Renal pelvis (tissue), 1 donor: ENCODE measurements at regions not wholly inside any gene's neighbourhood (a gene's known extent, or its start where the extent isn't known, plus 50 kb on each side); places are given as distances from the start of the nearest gene placed in this dataset.
"Not testable (repeated sequence)": the region's sequence is repeated elsewhere in the genome, so short reads cannot be mapped to it uniquely, and the experiment has no call there.

Experiments used
- DNase-seq: peaks from one replicate; pipeline ENCODE4 v3.0.0-alpha.2; 2013

DNA sequence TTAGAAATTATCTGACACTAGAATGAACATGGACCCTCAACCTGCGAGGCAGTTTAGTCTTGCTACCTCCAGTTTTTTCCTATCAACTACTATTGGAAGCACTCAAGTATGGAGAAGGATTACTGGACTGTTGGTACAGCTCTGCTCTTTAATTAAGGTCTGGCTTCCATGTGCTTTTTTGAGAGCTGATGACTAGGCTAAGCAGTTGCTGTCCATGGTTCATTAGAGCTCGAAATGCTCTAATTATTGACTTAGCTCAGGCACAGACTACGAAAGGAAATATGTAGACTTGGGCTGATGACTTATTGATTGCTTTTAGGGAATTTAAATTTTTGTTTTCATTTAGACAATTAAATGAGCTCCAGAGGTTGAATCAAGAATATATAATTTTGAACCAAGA is 1281.6 kb downstream of the HACE1 start:
- no peak for DNase-seq

DNA sequence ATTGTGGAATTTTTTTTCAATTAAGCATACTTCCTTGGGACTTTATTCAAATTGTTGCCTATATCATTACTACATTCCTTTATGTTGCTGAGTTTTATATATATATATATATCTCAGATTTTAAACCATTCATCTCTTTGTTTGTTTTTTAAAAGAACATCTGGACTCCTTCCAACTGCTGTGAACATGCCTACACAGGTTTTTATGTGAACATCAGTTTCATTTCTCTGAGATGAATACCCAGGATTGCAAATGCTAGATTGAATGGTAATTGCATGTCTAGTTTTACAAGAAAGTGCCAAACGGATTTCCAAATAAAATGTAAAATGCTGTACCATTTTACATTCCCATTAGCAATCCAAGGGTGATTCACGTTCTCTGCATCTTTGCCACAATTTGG is 1289.3 kb downstream of the HACE1 start:
- no peak for DNase-seq

DNA sequence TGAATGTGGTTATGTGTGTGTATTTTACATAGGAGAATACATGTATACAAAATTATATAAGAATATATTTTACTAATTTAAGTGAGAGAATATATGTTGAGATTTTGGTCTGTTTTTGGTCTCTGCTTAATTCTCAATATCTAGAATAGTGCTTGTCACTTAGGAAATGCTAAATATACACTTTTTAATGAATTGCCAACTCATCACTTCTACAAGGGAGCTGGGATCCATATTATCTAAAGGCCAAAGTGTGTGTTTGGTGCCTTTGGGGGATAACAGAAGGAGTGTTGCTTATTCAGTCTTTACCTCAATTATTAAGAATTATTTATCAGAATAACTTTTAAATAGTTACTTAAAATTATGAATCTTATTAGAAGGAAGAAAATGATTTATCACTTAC is 1304.8 kb downstream of the HACE1 start:
- DNase-seq: no peak

DNA sequence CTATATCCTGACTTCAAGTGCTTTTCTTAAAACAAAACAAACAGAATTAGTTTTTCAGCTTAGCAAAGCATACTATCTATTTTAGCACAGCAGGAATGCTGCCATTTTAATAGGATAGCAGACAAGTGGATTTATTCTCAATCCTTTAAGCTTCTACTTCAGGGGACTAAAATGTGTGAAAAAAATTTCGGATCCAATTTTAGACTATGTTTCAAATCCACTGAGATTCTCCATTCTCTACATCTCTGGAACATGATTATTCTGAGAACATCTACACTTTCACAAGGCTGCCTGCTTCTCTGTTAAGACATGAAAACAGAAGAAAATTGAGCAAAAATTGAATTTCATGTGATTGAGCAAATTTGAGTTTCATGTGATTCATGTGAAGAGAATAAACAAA is 1321.3 kb downstream of the HACE1 start:
- no peak for DNase-seq

DNA sequence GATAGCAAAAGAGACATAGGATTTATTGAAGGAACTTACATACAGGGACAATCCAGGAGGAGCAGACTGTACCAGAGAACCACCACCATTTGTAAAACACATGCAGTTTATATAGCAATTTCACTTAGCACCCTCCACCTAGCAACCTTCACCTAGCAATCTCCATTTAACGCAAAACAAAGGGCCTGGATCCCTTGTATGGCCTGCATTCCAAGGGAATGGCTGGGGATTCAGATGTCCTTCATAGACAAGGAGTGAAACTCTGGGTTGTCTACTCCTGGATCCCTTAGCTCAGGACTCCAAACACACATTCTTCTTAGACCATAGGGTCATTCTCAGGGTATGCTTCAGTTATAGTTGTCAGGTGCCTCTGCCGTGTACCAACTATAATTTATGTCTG is 1324.9 kb downstream of the HACE1 start:
- no peak for DNase-seq

DNA sequence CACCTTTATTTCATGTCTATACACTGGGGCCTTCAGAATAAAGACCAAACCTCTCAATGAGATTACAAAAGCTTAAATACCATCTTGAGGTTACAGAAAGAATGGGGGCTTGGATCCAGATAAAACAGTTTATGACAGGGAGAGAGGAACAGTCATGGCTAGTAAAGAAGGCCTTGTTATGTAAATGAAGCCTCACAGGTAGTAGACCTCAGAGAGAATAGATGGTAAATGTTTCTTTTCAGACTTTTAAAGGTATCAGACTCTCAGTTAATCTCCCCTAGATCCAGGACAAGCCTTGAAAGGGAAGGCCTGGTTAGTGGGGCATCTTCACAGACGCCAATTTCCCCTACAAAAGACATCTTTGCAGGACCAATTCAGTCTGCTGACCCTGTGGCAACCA is 1325.6 kb downstream of the HACE1 start:
- DNase-seq: no peak

DNA sequence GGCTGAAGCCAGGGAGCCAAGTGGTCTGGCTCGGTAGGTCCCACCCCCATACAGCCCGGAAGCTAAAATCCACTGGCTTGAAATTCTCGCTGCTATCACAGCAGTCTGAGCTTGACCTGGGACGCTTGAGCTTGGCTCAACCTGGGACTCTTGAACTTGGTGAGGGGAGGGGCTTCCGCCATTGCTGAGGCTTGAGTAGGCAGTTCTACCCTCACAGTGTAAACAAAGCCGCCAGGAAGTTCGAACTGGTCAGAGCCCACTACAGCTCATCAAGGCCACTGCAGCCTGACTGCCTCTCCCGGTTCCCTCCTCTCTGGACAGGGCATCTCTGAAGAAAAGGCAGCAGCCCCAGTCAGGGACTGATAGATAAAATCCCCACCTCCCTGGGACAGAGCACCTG is 1337.7 kb downstream of the HACE1 start:
- DNase-seq: no peak

DNA sequence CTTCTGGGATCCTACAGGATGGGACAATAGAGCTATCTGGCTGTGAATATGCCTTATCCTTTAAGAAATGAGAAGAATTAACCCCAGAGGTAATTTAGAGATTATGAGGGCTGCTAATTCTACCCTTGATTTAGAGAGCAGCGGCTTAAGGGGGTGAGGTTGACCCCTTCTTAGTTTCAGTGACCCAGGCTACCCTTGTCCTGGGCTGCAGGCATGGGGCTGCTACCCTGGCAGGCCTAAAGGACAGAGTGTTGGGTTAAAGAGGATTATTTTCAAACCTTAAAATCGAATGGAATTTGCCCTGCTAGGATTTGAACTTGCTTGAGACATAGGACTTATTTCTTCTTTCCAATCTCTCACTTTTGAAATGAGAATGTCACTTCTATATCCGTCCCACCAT is 1343.4 kb downstream of the HACE1 start:
- DNase-seq: no peak

DNA sequence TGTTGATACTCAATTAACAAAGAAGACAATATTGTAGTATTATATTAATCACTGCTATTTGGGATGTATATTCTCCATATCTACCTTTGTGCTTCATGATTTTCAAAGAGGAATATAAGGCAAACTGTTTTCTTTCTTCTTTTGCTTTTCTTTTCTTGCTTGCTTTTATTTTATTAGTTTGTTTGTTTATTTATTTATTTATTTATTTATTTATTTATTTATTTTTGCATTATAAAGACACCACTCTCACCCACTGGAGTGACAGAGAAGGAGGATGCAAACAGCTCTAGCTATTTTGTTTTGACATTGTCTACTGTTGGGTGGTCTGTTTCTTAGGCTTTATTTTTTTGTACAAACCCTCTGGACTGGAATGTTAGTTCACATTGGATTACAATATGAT is 1352.7 kb downstream of the HACE1 start:
- DNase-seq: no peak

DNA sequence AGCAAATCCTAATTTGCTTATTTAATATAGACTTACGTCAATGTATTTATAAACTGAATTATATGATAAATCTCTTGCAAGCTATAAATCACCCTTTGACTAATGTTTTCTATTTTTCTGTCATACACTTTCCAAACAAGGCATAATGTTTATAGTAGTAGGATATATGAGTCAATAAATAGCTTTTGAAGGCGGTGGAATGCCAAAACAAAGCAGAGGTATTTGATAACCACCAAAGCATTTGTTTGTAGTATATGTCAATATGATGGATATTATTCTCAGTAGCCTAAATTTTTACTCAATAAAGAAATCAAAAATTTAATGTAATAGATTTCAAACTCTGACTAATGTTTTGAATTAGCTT is 1354.6 kb downstream of the HACE1 start:
- no peak for DNase-seq

DNA sequence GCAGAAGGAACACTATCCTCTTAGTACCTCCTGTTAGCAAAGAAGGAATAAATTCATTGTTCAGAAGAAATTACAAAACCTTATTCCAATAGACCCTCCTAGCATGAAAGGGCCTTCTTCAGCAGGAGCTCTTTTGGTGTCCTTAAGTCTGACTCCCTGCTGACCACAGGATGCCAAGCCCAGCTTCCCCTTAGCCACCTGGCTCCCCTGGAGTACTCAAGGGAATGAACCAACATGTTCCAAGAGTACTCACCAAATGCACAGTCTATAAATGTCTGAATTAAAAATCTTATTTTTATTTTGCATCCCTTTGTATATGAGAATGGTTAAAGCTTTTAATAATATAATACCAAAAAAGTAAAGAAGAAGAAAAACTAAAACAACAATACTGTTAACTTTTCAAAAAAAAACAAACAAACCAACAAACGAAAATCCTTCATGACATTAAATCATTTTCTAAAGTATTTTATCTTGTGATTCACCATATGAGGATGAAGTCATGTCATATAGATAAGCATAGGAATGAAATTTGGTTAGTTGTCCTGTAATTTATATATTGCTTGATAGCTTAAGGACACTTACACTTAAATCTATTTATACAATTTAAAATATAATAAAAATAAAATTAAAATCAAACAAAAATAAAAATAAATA is 1355.1 kb downstream of the HACE1 start:
- DNase-seq: no peak

DNA sequence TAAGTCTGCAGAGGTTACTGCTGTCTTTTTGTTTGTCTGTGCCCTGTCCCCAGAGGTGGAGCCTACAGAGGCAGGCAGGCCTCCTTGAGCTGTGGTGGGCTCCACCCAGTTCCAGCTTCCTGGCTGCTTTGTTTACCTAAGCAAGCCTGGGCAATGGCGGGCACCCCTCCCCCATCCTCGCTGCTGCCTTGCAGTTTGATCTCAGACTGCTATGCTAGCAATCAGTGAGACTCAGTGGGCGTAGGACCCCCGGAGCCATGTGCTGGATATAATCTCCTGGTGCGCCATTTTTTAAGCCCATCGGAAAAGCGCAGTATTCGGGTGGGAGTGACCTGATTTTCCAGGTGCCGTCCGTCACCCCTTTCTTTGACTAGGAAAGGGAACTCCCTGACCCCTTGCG is 1363.1 kb downstream of the HACE1 start:
- DNase-seq: not testable (repeated sequence)

DNA sequence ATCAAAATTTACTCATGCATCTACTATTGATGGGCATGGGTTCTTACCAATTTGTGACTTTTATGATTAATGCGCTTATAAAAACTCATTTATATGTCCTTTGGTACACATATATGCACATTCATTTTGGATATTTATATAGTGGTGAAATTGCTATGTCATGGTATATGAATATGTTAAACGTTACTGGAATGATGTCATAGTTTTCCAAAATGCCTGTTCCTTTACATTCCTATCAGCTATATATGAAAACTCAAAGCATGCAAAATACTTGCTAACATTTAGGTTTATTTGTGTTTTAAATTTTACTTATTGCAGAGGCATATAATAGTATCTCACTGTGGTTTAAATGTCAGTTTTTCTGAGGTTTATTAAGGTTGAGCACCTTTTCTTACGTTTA is 1403.1 kb downstream of the HACE1 start:
- DNase-seq: no peak

DNA sequence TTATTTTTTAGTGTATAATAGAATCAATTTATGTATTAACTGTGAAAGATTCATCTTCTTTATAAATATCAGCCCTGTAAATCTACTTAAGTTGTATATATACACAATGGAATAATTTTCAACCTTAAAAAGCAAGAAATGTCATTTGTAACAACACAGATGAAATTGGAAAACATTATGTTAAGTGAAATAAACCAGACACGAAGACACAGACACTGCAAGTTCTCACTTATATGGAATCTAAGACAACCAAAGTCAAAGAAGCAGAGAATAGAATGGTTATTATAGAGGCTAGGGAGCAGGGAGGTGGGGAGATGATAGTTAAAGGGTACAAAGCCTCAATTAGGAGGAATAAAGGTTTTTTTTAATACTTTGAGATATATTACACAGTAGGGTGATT is 1404.4 kb downstream of the HACE1 start:
- DNase-seq: no peak

DNA sequence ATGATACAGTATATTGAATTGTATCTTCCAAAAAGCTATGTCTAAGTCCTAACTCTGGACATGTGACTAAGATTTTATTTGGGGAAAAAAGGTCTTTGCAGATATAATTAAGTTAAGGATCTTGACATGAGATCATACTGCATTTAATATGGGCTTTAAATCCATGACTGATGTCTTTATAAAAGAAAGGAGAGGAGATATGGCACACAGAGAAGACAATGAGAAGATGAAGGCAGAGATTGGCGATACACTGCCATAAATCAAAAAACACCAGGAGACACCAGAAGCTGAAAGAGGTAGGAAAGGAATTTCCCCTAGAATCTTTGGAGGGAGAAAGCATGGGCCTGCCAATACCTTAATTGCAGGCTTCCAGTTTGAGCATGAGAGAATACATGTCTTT is 1450.2 kb downstream of the HACE1 start:
- DNase-seq: no peak

DNA sequence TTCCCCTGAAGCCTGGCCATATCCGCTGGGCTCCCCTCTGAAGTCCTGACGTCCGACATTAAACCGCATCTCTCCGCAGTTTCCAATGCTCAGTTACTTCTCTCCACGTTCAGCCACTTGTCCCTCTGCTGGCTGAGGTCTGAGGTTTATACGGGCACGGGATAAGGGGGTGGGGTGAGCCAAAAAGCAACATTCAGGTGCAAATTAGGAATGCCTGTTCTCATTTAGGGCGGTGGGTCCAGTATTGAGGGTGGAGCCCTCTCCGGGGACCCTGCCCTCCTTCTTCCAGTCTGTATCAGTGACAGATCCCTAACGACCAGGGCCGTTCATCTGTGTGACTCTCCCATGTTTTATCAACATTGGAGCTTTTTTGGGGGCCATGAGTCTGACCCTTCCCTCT is 1454.4 kb downstream of the HACE1 start:
- DNase-seq: no peak

DNA sequence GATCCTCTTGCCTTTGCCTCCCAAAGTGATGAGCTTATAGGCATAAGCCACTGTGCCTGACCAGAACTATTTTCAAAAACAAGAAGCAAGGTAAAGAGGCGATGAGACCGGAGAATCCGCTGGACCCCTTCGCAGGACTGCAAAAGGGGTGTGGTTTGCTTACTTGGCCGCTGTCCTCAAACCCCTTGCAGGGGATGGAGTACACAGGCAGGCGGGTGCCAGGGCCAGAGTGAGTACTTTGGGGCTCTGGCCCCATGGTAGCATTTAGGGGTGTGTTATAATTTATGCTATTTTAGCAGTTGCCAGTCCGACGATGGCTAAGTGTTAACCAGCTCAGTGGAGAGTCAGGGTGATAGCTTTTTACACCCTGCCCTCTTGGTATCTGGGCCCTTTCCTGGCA is 1454.9 kb downstream of the HACE1 start:
- DNase-seq: no peak

DNA sequence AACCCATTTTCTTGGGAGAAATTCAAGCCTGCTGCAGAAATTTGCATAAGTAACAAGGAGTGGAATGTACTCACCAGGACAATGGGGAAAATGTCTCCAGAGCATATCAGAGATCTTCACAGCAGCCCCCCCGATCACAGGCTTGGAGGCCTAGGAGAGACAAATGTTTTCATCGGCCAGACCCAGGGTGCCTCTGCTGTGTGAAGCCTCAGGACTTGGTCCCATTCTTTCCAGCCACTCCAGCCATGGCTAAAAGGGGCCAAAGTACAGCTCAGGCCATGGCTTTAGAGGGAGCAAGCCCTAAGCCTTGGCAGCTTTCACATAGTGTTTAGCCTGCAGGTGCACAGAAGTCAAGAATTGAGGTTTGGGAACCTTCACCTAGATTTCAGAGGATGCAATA is 1463.0 kb downstream of the HACE1 start:
- no peak for DNase-seq

DNA sequence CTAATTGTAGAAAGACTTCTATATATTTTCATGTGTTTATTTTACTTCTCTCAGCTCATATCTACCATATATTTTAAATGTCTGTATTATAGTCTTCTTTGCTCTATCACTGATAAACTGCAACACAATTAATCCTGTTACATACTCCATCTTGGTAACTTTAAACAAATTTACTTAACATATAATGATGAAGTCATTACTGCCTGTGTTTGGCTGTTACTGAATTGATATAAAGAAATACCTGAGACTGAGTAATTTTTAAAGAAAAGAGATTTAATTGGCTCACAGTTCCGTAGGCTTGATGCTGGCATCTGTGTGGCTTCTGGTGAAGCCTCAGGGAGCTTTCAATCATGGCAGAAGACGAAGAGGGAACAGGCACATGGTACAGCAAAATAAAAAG is 1480.4 kb downstream of the HACE1 start:
- DNase-seq: no peak

DNA sequence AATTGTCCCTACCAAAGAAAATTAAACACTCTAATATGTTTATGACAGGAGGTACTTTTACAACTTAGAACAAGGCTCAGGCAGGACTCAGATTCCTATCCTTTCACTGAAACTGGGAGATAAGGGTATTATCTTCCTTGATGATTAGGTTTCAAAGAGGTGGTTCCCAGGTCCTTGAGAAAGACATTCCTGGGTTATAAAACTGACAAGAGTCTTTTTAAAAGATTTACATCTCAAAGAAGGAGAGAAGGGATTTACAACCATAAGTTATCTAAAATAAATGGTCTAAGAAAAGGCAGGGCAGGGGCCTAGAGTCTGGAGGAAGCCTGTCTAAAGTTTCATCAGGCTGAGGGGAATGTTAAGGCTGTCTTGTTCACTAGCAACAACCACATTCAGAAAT is 1492.5 kb downstream of the HACE1 start:
- peak; percentile 41 for DNase-seq

DNA sequence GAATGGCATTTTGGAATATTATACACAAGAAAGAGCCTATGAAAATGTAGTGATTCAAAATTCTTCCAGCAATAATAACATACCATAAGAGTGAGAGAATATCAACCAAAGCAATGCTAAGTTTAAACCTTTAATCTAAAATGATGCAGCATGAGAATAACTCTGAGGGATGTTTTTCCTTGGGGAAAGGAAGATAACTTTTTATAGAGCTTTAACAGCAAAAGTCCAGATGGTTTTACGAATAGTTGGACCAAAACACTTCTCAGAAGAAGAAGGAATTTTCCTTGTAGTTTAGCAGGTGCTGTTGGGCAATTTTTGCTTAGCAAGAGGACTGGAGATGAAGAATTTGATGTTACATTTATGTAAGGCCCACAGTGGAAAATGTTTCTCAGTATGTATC is 1503.2 kb downstream of the HACE1 start:
- DNase-seq: no peak

DNA sequence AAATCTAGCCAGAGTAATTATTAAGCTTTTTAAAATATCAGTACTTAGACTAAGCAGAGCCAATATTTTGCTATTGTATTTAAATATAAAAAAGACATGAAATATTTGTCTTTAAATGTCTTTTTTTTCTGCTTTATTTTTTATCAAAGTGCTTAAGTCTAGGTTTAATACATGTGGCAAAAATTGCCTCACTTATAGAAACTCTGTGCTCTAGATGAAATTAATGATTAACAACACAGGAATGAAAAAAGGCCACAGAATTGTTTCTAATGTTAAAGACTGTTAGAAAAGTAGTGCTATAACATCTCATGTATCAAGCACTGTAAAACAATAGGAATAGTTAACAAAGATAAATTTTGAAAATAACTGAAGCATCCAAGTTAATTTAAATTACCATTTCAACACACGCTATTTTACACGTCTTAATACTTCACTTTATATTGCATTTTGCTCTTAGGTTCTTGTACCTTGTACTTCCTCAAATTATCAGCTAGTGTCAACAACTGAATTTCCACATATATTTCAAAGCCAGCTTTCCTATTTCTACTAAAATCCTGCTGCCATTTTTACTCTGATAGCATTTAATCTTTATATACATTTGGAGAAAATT is 1515.1 kb downstream of the HACE1 start:
- DNase-seq: no peak

DNA sequence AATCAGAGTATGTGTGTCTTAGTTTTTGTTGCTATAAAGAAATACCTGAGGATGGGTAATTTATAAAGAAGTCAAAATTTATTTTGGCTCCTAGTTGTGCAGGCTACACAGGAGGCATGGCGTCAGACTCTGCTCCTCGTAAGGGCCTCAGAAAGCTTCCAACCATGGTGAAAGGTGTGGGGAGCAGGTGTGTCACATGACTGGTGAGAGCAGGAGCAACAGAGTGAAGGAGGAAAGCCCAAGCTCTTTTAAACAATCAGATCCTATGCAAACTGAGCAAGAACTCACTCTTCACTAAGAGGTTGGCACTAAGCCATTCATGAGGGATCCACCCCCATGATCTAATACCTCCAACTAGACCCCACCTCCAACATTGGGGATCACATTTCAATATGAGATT is 1524.3 kb downstream of the HACE1 start:
- DNase-seq: no peak
